Left renal cortex interstitium (tissue), 4 donors: ENCODE measurements at regions not wholly inside any gene's neighbourhood (a gene's known extent, or its start where the extent isn't known, plus 50 kb on each side); places are given as distances from the start of the nearest gene placed in this dataset.

Experiments used
- DNase-seq, 4 donors: peaks; one replicate each; pipeline ENCODE4 v3.0.0-alpha.2; 2013; ENCODE audit warnings: low read depth in 4 of 4, low spot score in 2 of 4, missing footprints in 1 of 4

- DNase-seq: no peak
Observed at GRCh38 chr3:116842254-116842957, 132.8 kb downstream of the TUSC7 start.

- no peak for DNase-seq
Observed at GRCh38 chr3:116848248-116848829, 138.8 kb downstream of the TUSC7 start.

- DNase-seq: no peak
Observed at GRCh38 chr3:116849261-116849688, 139.7 kb downstream of the TUSC7 start.

GRCh38 chr3:116852803-116853202, 143.2 kb downstream of the TUSC7 start:
- no peak for DNase-seq

- DNase-seq: no peak
Observed at GRCh38 chr3:116863270-116863770, 153.7 kb downstream of the TUSC7 start.

GRCh38 chr3:116863822-116864589, 154.4 kb downstream of the TUSC7 start:
- peak; percentile 28 to 47 (median 43) for DNase-seq

GRCh38 chr3:116864590-116864927, 155.0 kb downstream of the TUSC7 start:
- no peak for DNase-seq

- DNase-seq: no peak
Observed at GRCh38 chr3:116870379-116870778, 160.8 kb downstream of the TUSC7 start.

GRCh38 chr3:116871905-116872304, 162.3 kb downstream of the TUSC7 start:
- DNase-seq: no peak

- no peak for DNase-seq
Observed at GRCh38 chr3:116872688-116873087, 163.1 kb downstream of the TUSC7 start.

- DNase-seq: no peak
Observed at GRCh38 chr3:116873142-116873541, 163.6 kb downstream of the TUSC7 start.

GRCh38 chr3:116877968-116878367, 168.4 kb downstream of the TUSC7 start:
- no peak for DNase-seq

- DNase-seq: no peak
Observed at GRCh38 chr3:116886202-116886893, 176.8 kb downstream of the TUSC7 start.

GRCh38 chr3:116896116-116896515, 186.5 kb downstream of the TUSC7 start:
- no peak for DNase-seq

- DNase-seq: no peak
Observed at GRCh38 chr3:116897382-116897781, 187.8 kb downstream of the TUSC7 start.

- no peak for DNase-seq
Observed at GRCh38 chr3:116899253-116899652, 189.7 kb downstream of the TUSC7 start.

- DNase-seq: no peak
Observed at GRCh38 chr3:116905334-116905733, 195.8 kb downstream of the TUSC7 start.

- no peak for DNase-seq
Observed at GRCh38 chr3:116905794-116906193, 196.2 kb downstream of the TUSC7 start.

GRCh38 chr3:116912116-116912515, 202.5 kb downstream of the TUSC7 start:
- no peak for DNase-seq

GRCh38 chr3:116914004-116914403, 204.4 kb downstream of the TUSC7 start:
- DNase-seq: no peak

- no peak for DNase-seq
Observed at GRCh38 chr3:116916836-116917235, 207.3 kb downstream of the TUSC7 start.
